Lower lobe of right lung (tissue), 2 donors: ENCODE measurements at regions not wholly inside any gene's neighbourhood (a gene's known extent, or its start where the extent isn't known, plus 50 kb on each side); places are given as distances from the start of the nearest gene placed in this dataset.

Source experiments
- ATAC-seq, 2 donors: fragments of 200-7000 bp; cut with Tn5 transposase; one replicate each; pipeline ENCODE4 v1.9.1; 2020 to 2022; ENCODE audit warnings: mild to moderate bottlenecking in 2 of 2, moderate library complexity in 2 of 2
- DNase-seq: peaks from one replicate; pipeline ENCODE4 v3.0.0-alpha.2; 2020
- H3K27ac ChIP-seq: fragments of 200-600 bp; one replicate; pipeline ENCODE4 v1.8.0; 2022
- H3K27me3 ChIP-seq: fragments of 200-600 bp; one replicate; pipeline ENCODE4 v1.8.0; 2022; ENCODE audit warnings: low read depth
- H3K36me3 ChIP-seq: fragments of 200-600 bp; one replicate; pipeline ENCODE4 v1.8.0; 2022; ENCODE audit warnings: mild to moderate bottlenecking
- H3K4me1 ChIP-seq: fragments of 200-600 bp; one replicate; pipeline ENCODE4 v1.8.0; 2022
- H3K4me3 ChIP-seq: fragments of 200-600 bp; one replicate; pipeline ENCODE4 v1.8.0; 2022; ENCODE audit warnings: mild to moderate bottlenecking
- H3K9me3 ChIP-seq: fragments of 200-600 bp; one replicate; pipeline ENCODE4 v1.8.0; 2022
- intact Hi-C: fragments of 100-400 bp; cut with DNase I; formaldehyde crosslinking; loops from one replicate; pipeline ENCODE4 v1.11.0; 2022
- TF ChIP-seq, protein P1 (sequence below): fragments of 200-600 bp; IDR thresholded peaks from one replicate; pipeline ENCODE4 v1.8.0; 2022; ENCODE audit warnings: antibody characterized with exemption, mild to moderate bottlenecking
- donor health status: DM: no; HTN: yes; CAD: no; lungs with severe emphysema.

DNA sequence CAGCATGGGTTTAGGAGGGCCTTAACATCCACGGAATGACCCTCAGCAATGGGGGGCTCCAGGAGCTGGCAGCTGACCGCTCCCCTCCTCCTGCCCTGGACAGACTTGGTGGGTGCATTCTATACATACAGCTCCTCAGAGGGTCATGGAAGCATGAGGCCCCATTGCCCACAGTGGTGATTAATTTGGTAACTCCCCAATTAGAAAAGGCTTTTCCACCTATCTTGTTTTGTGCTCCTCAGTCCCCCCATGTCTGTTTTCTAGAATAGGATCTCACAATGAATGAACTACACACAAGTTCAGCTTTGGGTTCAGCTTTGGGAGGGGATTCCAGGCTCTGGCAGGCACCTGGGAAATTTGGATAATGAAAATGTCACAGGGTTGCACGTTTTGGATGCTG is 707.8 kb downstream of the UQCRFS1 start:
- Histone ChIP-seq H3K4me1 (no peaks in the 10 kb centered on the region), H3K27me3 (no peaks in the 10 kb centered on the region), H3K36me3 (no peaks in the 10 kb centered on the region), H3K27ac (no peak overlapping the region), H3K4me3 (no peak overlapping the region), H3K9me3 (no peaks in the 10 kb centered on the region)
- TF ChIP-seq, protein P1, sequence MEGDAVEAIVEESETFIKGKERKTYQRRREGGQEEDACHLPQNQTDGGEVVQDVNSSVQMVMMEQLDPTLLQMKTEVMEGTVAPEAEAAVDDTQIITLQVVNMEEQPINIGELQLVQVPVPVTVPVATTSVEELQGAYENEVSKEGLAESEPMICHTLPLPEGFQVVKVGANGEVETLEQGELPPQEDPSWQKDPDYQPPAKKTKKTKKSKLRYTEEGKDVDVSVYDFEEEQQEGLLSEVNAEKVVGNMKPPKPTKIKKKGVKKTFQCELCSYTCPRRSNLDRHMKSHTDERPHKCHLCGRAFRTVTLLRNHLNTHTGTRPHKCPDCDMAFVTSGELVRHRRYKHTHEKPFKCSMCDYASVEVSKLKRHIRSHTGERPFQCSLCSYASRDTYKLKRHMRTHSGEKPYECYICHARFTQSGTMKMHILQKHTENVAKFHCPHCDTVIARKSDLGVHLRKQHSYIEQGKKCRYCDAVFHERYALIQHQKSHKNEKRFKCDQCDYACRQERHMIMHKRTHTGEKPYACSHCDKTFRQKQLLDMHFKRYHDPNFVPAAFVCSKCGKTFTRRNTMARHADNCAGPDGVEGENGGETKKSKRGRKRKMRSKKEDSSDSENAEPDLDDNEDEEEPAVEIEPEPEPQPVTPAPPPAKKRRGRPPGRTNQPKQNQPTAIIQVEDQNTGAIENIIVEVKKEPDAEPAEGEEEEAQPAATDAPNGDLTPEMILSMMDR, result no peak
- ATAC-seq, result no peak
- DNase-seq, result no peak
- intact Hi-C loops, result no loop called here

DNA sequence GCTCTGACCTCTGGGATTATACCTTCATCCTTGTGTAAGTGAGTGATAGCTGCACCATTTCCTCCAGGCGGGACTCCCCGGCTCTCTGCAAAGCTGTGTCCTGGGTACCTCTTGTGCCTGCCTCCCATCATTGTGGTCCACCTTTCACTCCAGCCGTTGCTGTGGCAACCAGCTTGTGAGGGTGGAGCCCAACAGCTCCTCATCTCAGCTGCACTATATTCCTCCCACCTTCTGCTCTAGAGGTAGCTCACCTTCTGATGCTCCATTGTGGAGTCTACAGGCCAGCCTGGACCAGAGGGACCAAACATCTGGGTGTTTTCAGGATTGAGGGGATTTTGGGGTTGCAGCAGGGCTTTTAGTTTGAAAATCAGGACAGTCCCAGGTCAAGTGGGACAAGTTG is 708.2 kb downstream of the UQCRFS1 start:
- peaks cover 3% of the 10 kb centered on the region for H3K4me1 ChIP-seq
- ATAC-seq, result no peak
- H3K9me3 ChIP-seq, result no peaks in the 10 kb centered on the region
- no peak overlapping the region for H3K27ac ChIP-seq
- H3K27me3 ChIP-seq, result no peaks in the 10 kb centered on the region
- DNase-seq, result no peak
- TF ChIP-seq, protein P1, result no peak
- no peak overlapping the region for H3K4me3 ChIP-seq
- intact Hi-C loops, result no loop called here
- H3K36me3 ChIP-seq, result no peaks in the 10 kb centered on the region

- Histone ChIP-seq H3K9me3 (no peaks in the 10 kb centered on the region), H3K4me3 (no peak overlapping the region), H3K4me1 (peaks cover 3% of the 10 kb centered on the region), H3K36me3 (no peaks in the 10 kb centered on the region), H3K27ac (no peak overlapping the region), H3K27me3 (no peaks in the 10 kb centered on the region)
- TF ChIP-seq, protein P1, result no peak
- ATAC-seq (no peak), DNase-seq (no peak)
- intact Hi-C loops, result no loop called here
Measured at GRCh38 chr19:28504139-28504538, 708.8 kb downstream of the UQCRFS1 start.

DNA sequence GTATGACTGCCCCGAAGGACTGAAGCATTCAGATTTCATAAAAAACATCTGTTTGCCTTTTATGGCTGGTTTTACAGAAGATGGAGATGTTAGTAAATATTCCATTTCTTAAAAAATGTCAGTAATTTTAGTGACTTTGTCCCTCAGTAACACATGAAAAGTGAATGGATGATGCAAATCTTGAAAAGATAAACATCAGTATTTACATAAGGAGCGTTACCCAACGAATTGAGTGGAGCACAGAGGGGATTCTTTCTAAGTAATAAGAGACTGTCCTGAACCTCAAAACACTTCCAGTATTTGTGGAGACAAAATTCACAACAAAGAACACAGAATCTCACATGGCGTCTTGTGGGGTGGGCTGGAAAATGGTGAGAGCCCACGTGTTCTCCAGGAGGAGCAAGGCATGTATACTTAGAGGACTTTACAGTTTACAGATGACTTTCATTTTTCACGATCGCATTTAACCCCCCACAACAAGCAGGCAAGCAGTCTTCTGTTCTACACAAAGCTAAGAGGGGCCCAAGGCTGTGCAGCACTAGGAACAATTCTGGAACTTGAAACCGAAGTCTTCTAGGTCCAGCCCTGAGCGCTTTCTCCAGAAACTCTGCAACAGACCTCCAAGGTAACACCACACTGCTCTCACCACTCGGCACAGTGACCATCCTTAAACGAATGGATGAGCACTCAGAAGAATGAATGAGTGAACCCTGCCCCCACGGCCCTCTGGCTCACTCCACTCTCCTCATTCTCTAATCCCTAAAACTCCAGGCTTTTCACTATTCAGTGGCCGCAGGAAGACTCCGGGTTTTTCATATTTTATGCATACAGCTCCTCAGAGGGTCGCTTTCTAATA is 709.8 kb downstream of the UQCRFS1 start:
- ATAC-seq, result no peak
- intact Hi-C loops, result no loop called here
- no peak overlapping the region for H3K4me3 ChIP-seq

GRCh38 chr19:28501976-28502375 is 711.0 kb downstream of the UQCRFS1 start:
- Histone ChIP-seq H3K27ac (no peak overlapping the region), H3K27me3 (no peaks in the 10 kb centered on the region), H3K4me1 (peaks cover 3% of the 10 kb centered on the region), H3K9me3 (no peaks in the 10 kb centered on the region), H3K36me3 (no peaks in the 10 kb centered on the region), H3K4me3 (no peak overlapping the region)
- intact Hi-C loops, result no loop called here
- no peak for DNase-seq
- TF ChIP-seq, protein P1, result no peak
- no peak for ATAC-seq

More for the DNA sequence above, 709.8 kb downstream of the UQCRFS1 start:
- TF ChIP-seq, protein P1, result no peak
- Histone ChIP-seq H3K27ac (no peak overlapping the region), H3K9me3 (no peaks in the 10 kb centered on the region), H3K27me3 (no peaks in the 10 kb centered on the region), H3K36me3 (no peaks in the 10 kb centered on the region), H3K4me1 (peaks cover 3% of the 10 kb centered on the region)
- DNase-seq, result no peak
